CD14-positive monocyte (primary cell): ENCODE measurements at regions not wholly inside any gene's neighbourhood (a gene's known extent, or its start where the extent isn't known, plus 50 kb on each side); places are given as distances from the start of the nearest gene placed in this dataset.

ENCODE experiments used
- DNase-seq, 3 donors: peaks; one replicate each; pipeline ENCODE4 v3.0.0-alpha.2; 2011 to 2022
- H2AFZ ChIP-seq: 2 replicates; pipeline ENCODE4 v1.6.0; 2012; ENCODE audit warnings: mild to moderate bottlenecking, low read depth, low read length, inconsistent platforms; ENCODE audit not compliant: insufficient read depth, poor library complexity, severe bottlenecking
- H3K27ac ChIP-seq, 2 donors: 1 replicate in 1 of 2; 2 replicates in 1 of 2; pipeline ENCODE4 v1.5.1; 2012 to 2013; ENCODE audit warnings: low read length in 2 of 2, control low read depth in 1 of 2, inconsistent platforms in 1 of 2, low read depth in 1 of 2, mild to moderate bottlenecking in 1 of 2
- H3K27me3 ChIP-seq, 2 donors: one replicate each; pipeline versions ENCODE4 v1.6.0 to v1.6.1; 2011 to 2013; ENCODE audit warnings: low read length in 2 of 2; ENCODE audit not compliant: control insufficient read depth in 2 of 2, insufficient read depth in 2 of 2
- H3K36me3 ChIP-seq, 2 donors: replicated peaks in 1 of 2; 1 replicate in 1 of 2; 2 replicates in 1 of 2; pipeline versions ENCODE4 v1.5.1 to v1.6.1; 2012 to 2013; ENCODE audit warnings: low read length in 2 of 2, control low read depth in 1 of 2, inconsistent platforms in 1 of 2, mild to moderate bottlenecking in 1 of 2; ENCODE audit not compliant: insufficient read depth in 2 of 2, control insufficient read depth in 1 of 2
- H3K4me1 ChIP-seq, 2 donors: 1 replicate in 1 of 2; 2 replicates in 1 of 2; pipeline versions ENCODE4 v1.5.1 to v1.6.1; 2012 to 2013; ENCODE audit warnings: low read length in 2 of 2, control low read depth in 1 of 2, inconsistent platforms in 1 of 2, mild to moderate bottlenecking in 1 of 2, moderate library complexity in 1 of 2; ENCODE audit not compliant: insufficient read depth in 2 of 2, control insufficient read depth in 1 of 2
- H3K4me2 ChIP-seq: replicated peaks from 2 replicates; pipeline ENCODE3; 2012; ENCODE audit warnings: low read length, moderate library complexity, mild to moderate bottlenecking; ENCODE audit not compliant: poor library complexity, severe bottlenecking; ENCODE audit errors: extremely low read depth
- H3K4me3 ChIP-seq, 3 experiments: fragments of 200-600 bp in 1 of 3; sonication (generic) in 1 of 3; replicated peaks in 1 of 3; 1 replicate in 2 of 3; 2 replicates in 1 of 3; pipeline ENCODE4 v1.5.1; 2011 to 2013; ENCODE audit warnings: low read length in 3 of 3, mild to moderate bottlenecking in 3 of 3, control low read depth in 2 of 3, low read depth in 2 of 3, inconsistent platforms in 1 of 3, moderate library complexity in 1 of 3
- H3K79me2 ChIP-seq: 2 replicates; pipeline ENCODE4 v1.6.0; 2012; ENCODE audit warnings: mild to moderate bottlenecking, control low read depth, inconsistent platforms, low read length, moderate library complexity; ENCODE audit not compliant: insufficient read depth
- H3K9ac ChIP-seq: 2 replicates; pipeline ENCODE4 v1.6.0; 2017; ENCODE audit warnings: low read length, mild to moderate bottlenecking; ENCODE audit not compliant: insufficient read depth, poor library complexity, severe bottlenecking
- H3K9me3 ChIP-seq, 2 donors: replicated peaks in 1 of 2; 1 replicate in 1 of 2; 2 replicates in 1 of 2; pipeline versions ENCODE4 v1.5.1 to v1.6.1; 2012 to 2013; ENCODE audit warnings: low read length in 2 of 2, control low read depth in 1 of 2; ENCODE audit not compliant: control insufficient read depth in 1 of 2, insufficient read depth in 1 of 2
- H4K20me1 ChIP-seq: 2 replicates; pipeline ENCODE4 v1.6.0; 2012; ENCODE audit warnings: mild to moderate bottlenecking, low read length, control low read depth, moderate library complexity; ENCODE audit not compliant: insufficient read depth
- H3K27ac Mint-ChIP-seq, 7 donors: one replicate each; pipeline ENCODE4 v1.8.0; 2020; ENCODE audit warnings: mild to moderate bottlenecking in 7 of 7, mixed read lengths in 7 of 7, moderate library complexity in 6 of 7, inconsistent platforms in 2 of 7
- H3K27me3 Mint-ChIP-seq, 3 donors: one replicate each; pipeline ENCODE4 v1.8.0; 2021 to 2022; ENCODE audit warnings: low read depth in 3 of 3, mild to moderate bottlenecking in 3 of 3, mixed read lengths in 3 of 3, moderate library complexity in 3 of 3, inconsistent platforms in 1 of 3
- H3K36me3 Mint-ChIP-seq, 2 donors: one replicate each; pipeline ENCODE4 v1.8.0; 2020; ENCODE audit warnings: mixed read lengths in 2 of 2, inconsistent platforms in 1 of 2, mild to moderate bottlenecking in 1 of 2
- H3K4me1 Mint-ChIP-seq: one replicate; pipeline ENCODE4 v1.8.0; 2020; ENCODE audit warnings: mild to moderate bottlenecking, mixed read lengths
- H3K4me3 Mint-ChIP-seq, 2 donors: one replicate each; pipeline ENCODE4 v1.8.0; 2020; ENCODE audit warnings: mild to moderate bottlenecking in 2 of 2, mixed read lengths in 2 of 2, moderate library complexity in 1 of 2
- H3K9me3 Mint-ChIP-seq, 7 donors: one replicate each; pipeline ENCODE4 v1.8.0; 2020 to 2022; ENCODE audit warnings: mixed read lengths in 7 of 7, mild to moderate bottlenecking in 6 of 7, moderate library complexity in 6 of 7, inconsistent platforms in 2 of 7
- WGBS: methylation state at CpG from one replicate; pipeline ENCODE4 v1.1.5; 2013; ENCODE audit warnings: missing lambda C conversion rate; ENCODE audit not compliant: insufficient coverage; 5-methylcytosine and 5-hydroxymethylcytosine counted together
- intact Hi-C, 2 donors: fragments of 100-400 bp; cut with micrococcal nuclease; formaldehyde crosslinking; loops; one replicate each; pipeline versions ENCODE4 v1.15.0 to v1.15.1; 2023
- TF ChIP-seq, protein P1 (sequence below): fragments of 200-600 bp; IDR thresholded peaks from one replicate; pipeline ENCODE4 v1.8.0; 2022; ENCODE audit warnings: antibody characterized with exemption, mild to moderate bottlenecking

DNA sequence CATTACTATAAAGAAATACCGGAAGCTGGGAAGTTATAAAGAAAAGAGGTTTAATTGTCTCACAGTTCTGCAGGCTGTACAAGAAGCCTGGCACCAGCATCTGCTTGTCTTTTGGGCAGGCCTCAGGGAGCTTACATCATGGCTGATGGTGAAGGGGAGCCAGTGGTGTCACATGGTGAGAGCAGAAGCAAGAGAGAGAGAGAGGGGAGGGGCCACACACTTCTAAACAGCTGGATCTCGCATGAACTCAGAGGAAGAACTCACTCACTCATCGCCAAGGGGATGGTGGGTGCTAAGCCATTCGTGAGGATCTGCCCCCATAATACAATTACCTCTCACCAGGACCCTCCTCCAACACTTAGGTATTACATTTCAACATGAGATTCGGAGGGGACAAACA, 51.8 kb upstream of the ANKRD34C start:
- no peaks in the 10 kb centered on the region for H3K27me3 ChIP-seq
- H3K4me3 ChIP-seq: no peak overlapping the region
- TF ChIP-seq, protein P1, sequence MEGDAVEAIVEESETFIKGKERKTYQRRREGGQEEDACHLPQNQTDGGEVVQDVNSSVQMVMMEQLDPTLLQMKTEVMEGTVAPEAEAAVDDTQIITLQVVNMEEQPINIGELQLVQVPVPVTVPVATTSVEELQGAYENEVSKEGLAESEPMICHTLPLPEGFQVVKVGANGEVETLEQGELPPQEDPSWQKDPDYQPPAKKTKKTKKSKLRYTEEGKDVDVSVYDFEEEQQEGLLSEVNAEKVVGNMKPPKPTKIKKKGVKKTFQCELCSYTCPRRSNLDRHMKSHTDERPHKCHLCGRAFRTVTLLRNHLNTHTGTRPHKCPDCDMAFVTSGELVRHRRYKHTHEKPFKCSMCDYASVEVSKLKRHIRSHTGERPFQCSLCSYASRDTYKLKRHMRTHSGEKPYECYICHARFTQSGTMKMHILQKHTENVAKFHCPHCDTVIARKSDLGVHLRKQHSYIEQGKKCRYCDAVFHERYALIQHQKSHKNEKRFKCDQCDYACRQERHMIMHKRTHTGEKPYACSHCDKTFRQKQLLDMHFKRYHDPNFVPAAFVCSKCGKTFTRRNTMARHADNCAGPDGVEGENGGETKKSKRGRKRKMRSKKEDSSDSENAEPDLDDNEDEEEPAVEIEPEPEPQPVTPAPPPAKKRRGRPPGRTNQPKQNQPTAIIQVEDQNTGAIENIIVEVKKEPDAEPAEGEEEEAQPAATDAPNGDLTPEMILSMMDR: no peak
- peaks cover 4 to 10% of the 10 kb centered on the region in 2 donors for H3K9me3 ChIP-seq
- H3K9me3 Mint-ChIP-seq: peaks cover 4 to 22% (median 10%) of the 10 kb centered on the region in 7 donors
- no peaks in the 10 kb centered on the region for H3K4me1 Mint-ChIP-seq
- H3K9ac ChIP-seq: no peak overlapping the region
- WGBS: 57% methylated on average over 1 of the region's 5 CpGs
- H4K20me1 ChIP-seq: no peaks in the 10 kb centered on the region
- no peak overlapping the region for H3K27ac ChIP-seq
- H3K36me3 Mint-ChIP-seq: no peaks in the 10 kb centered on the region
- no peak overlapping the region for H3K27ac Mint-ChIP-seq
- intact Hi-C loops: no loop called here
- DNase-seq: no peak
- H3K36me3 ChIP-seq: no peaks in the 10 kb centered on the region
- H2AFZ ChIP-seq: no peak overlapping the region
- H3K79me2 ChIP-seq: no peaks in the 10 kb centered on the region
- H3K4me1 ChIP-seq: no peaks in the 10 kb centered on the region
- no peak overlapping the region for H3K4me3 Mint-ChIP-seq
- H3K4me2 ChIP-seq: no peak overlapping the region
- peaks cover 4 to 14% (median 8%) of the 10 kb centered on the region in 3 donors for H3K27me3 Mint-ChIP-seq

- no peaks in the 10 kb centered on the region for H3K9me3 ChIP-seq
- no peaks in the 10 kb centered on the region for H3K36me3 ChIP-seq
- no peak overlapping the region for H3K27ac ChIP-seq
- H3K27ac Mint-ChIP-seq: no peak overlapping the region
- 60% methylated on average over 2 of the region's 2 CpGs for WGBS
- H3K4me2 ChIP-seq: no peak overlapping the region
- peaks cover 2 to 13% (median 6%) of the 10 kb centered on the region in 3 donors for H3K27me3 Mint-ChIP-seq
- intact Hi-C loops: no loop called here
- no peaks in the 10 kb centered on the region for H3K36me3 Mint-ChIP-seq
- TF ChIP-seq, protein P1: no peak
- DNase-seq: no peak
- no peaks in the 10 kb centered on the region for H3K4me1 ChIP-seq
- no peaks in the 10 kb centered on the region for H4K20me1 ChIP-seq
- H3K79me2 ChIP-seq: no peaks in the 10 kb centered on the region
- H3K9me3 Mint-ChIP-seq: peaks cover 0 to 5% (median 2%) of the 10 kb centered on the region in 7 donors
- H3K4me3 ChIP-seq: no peak overlapping the region
- no peak overlapping the region for H3K9ac ChIP-seq
- no peak overlapping the region for H2AFZ ChIP-seq
- no peaks in the 10 kb centered on the region for H3K4me1 Mint-ChIP-seq
- H3K4me3 Mint-ChIP-seq: no peak overlapping the region
- H3K27me3 ChIP-seq: no peaks in the 10 kb centered on the region
Observed at GRCh38 chr15:79222808-79223207, 59.7 kb upstream of the ANKRD34C start.
